ENCODE measurements at regions not wholly inside any gene's neighbourhood (a gene's known extent, or its start where the extent isn't known, plus 50 kb on each side); places are given as distances from the start of the nearest gene placed in this dataset.

GRCh38 chr17:33932996-33933395 lies 322.1 kb upstream of the CCL2 start:
- no peaks in the 10 kb centered on the region for H3K36me3 Mint-ChIP-seq
- H3K4me1 Mint-ChIP-seq = no peaks in the 10 kb centered on the region
- no peak for DNase-seq (ENCODE audit: low spot score in 2 of 2, unreplicated experiment in 2 of 2)
- no peak for TF ChIP-seq CTCF (IDR thresholded peaks at IDR 0.05; ENCODE audit: unreplicated experiment)
- H3K4me3 Mint-ChIP-seq = no peak overlapping the region
- H3K9me3 Mint-ChIP-seq = no peaks in the 10 kb centered on the region
- H3K27me3 Mint-ChIP-seq (ENCODE audit: low read depth) = peaks cover 42% of the 10 kb centered on the region
- H3K27ac Mint-ChIP-seq = no peak overlapping the region

GRCh38 chr17:33933576-33933975 lies 321.5 kb upstream of the CCL2 start:
- H3K4me1 Mint-ChIP-seq = no peaks in the 10 kb centered on the region
- H3K36me3 Mint-ChIP-seq = no peaks in the 10 kb centered on the region
- H3K9me3 Mint-ChIP-seq = no peaks in the 10 kb centered on the region
- peaks cover 43% of the 10 kb centered on the region for H3K27me3 Mint-ChIP-seq (ENCODE audit: low read depth)
- no peak overlapping the region for H3K4me3 Mint-ChIP-seq
- no peak for DNase-seq (ENCODE audit: low spot score in 2 of 2, unreplicated experiment in 2 of 2)
- TF ChIP-seq CTCF (IDR thresholded peaks at IDR 0.05; ENCODE audit: unreplicated experiment) = no peak
- H3K27ac Mint-ChIP-seq = no peak overlapping the region

- H3K4me3 Mint-ChIP-seq = no peak overlapping the region
- no peak overlapping the region for H3K27ac Mint-ChIP-seq
- TF ChIP-seq CTCF (IDR thresholded peaks at IDR 0.05; ENCODE audit: unreplicated experiment) = no peak
- DNase-seq (ENCODE audit: low spot score in 2 of 2, unreplicated experiment in 2 of 2) = no peak
- H3K4me1 Mint-ChIP-seq = no peaks in the 10 kb centered on the region
- no peaks in the 10 kb centered on the region for H3K9me3 Mint-ChIP-seq
- no peaks in the 10 kb centered on the region for H3K36me3 Mint-ChIP-seq
- peaks cover 39% of the 10 kb centered on the region for H3K27me3 Mint-ChIP-seq (ENCODE audit: low read depth)
These were observed 320.4 kb upstream of the CCL2 start for GRCh38 chr17:33934696-33935095.

GRCh38 chr17:33935822-33936221 lies 319.3 kb upstream of the CCL2 start:
- Mint-ChIP-seq H3K36me3 (no peaks in the 10 kb centered on the region), H3K9me3 (no peaks in the 10 kb centered on the region), H3K4me1 (peaks cover 2% of the 10 kb centered on the region), H3K27me3 (ENCODE audit: low read depth) (peaks cover 35% of the 10 kb centered on the region), H3K27ac (no peak overlapping the region), H3K4me3 (no peak overlapping the region)
- no peak for TF ChIP-seq CTCF (IDR thresholded peaks at IDR 0.05; ENCODE audit: unreplicated experiment)
- DNase-seq (ENCODE audit: low spot score in 2 of 2, unreplicated experiment in 2 of 2) = no peak

GRCh38 chr17:33936764-33937163 lies 318.3 kb upstream of the CCL2 start:
- Mint-ChIP-seq H3K9me3 (no peaks in the 10 kb centered on the region), H3K4me1 (peaks cover 4% of the 10 kb centered on the region), H3K27me3 (ENCODE audit: low read depth) (peaks cover 34% of the 10 kb centered on the region), H3K4me3 (no peak overlapping the region), H3K36me3 (no peaks in the 10 kb centered on the region), H3K27ac (no peak overlapping the region)
- DNase-seq (ENCODE audit: low spot score in 2 of 2, unreplicated experiment in 2 of 2) = no peak
- TF ChIP-seq CTCF (IDR thresholded peaks at IDR 0.05; ENCODE audit: unreplicated experiment) = no peak

- no peaks in the 10 kb centered on the region for H3K36me3 Mint-ChIP-seq
- TF ChIP-seq CTCF (IDR thresholded peaks at IDR 0.05; ENCODE audit: unreplicated experiment) = no peak
- H3K4me1 Mint-ChIP-seq = peaks cover 7% of the 10 kb centered on the region
- no peaks in the 10 kb centered on the region for H3K9me3 Mint-ChIP-seq
- peaks cover 44% of the 10 kb centered on the region for H3K27me3 Mint-ChIP-seq (ENCODE audit: low read depth)
- H3K27ac Mint-ChIP-seq = no peak overlapping the region
- no peak for DNase-seq (ENCODE audit: low spot score in 2 of 2, unreplicated experiment in 2 of 2)
- H3K4me3 Mint-ChIP-seq = no peak overlapping the region
These were observed 315.1 kb upstream of the CCL2 start for GRCh38 chr17:33939959-33940358.

Measured in mesothelial cell of epicardium (in vitro differentiated cells).